Natural killer cell (primary cell): ENCODE measurements at regions not wholly inside any gene's neighbourhood (a gene's known extent, or its start where the extent isn't known, plus 50 kb on each side); places are given as distances from the start of the nearest gene placed in this dataset.

ENCODE experiments used
- ATAC-seq, 3 donors: fragments of 150-1000 bp in 2 of 3; fragments of 200-7000 bp in 1 of 3; cut with Tn5 transposase; 1 replicate in 1 of 3; 2 replicates in 2 of 3; pipeline ENCODE4 v1.10.0; 2021; ENCODE audit warnings: mild to moderate bottlenecking in 2 of 3, moderate library complexity in 2 of 3
- DNase-seq, 2 donors: peaks; one replicate each; pipeline versions ENCODE4 v3.0.0 to v3.0.0-alpha.2; 2013 to 2021; ENCODE audit warnings: mixed read lengths in 1 of 2
- H3K27ac ChIP-seq: one replicate; pipeline ENCODE4 v1.5.1; 2013; ENCODE audit warnings: mild to moderate bottlenecking, low read length
- H3K27me3 ChIP-seq: one replicate; pipeline ENCODE4 v1.6.1; 2013; ENCODE audit warnings: low read length; ENCODE audit not compliant: control insufficient read depth, insufficient read depth
- H3K36me3 ChIP-seq: one replicate; pipeline ENCODE4 v1.6.1; 2013; ENCODE audit warnings: low read length; ENCODE audit not compliant: control insufficient read depth, insufficient read depth
- H3K4me1 ChIP-seq: one replicate; pipeline ENCODE4 v1.6.1; 2013; ENCODE audit warnings: low read length; ENCODE audit not compliant: control insufficient read depth, insufficient read depth
- H3K4me3 ChIP-seq: one replicate; pipeline ENCODE4 v1.5.1; 2013; ENCODE audit warnings: low read length
- H3K9me3 ChIP-seq: one replicate; pipeline ENCODE4 v1.6.1; 2013; ENCODE audit warnings: low read length; ENCODE audit not compliant: control insufficient read depth, insufficient read depth
- H3K27ac Mint-ChIP-seq, 2 donors: one replicate each; pipeline ENCODE4 v1.8.0; 2022; ENCODE audit warnings: mild to moderate bottlenecking in 2 of 2, mixed read lengths in 2 of 2, moderate library complexity in 1 of 2
- H3K27me3 Mint-ChIP-seq, 2 donors: one replicate each; pipeline ENCODE4 v1.8.0; 2022; ENCODE audit warnings: low read depth in 2 of 2, mixed read lengths in 2 of 2
- H3K36me3 Mint-ChIP-seq: one replicate; pipeline ENCODE4 v1.8.0; 2022; ENCODE audit warnings: mixed read lengths
- H3K4me1 Mint-ChIP-seq, 2 donors: one replicate each; pipeline ENCODE4 v1.8.0; 2022; ENCODE audit warnings: mixed read lengths in 2 of 2
- H3K4me3 Mint-ChIP-seq: one replicate; pipeline ENCODE4 v1.8.0; 2022; ENCODE audit warnings: mild to moderate bottlenecking, moderate library complexity, mixed read lengths
- H3K9me3 Mint-ChIP-seq, 2 donors: one replicate each; pipeline ENCODE4 v1.8.0; 2022; ENCODE audit warnings: mixed read lengths in 2 of 2
- WGBS: methylation state at CpG from one replicate; pipeline ENCODE4 v1.1.7; 2013; ENCODE audit warnings: missing lambda C conversion rate; ENCODE audit not compliant: insufficient coverage; 5-methylcytosine and 5-hydroxymethylcytosine counted together
- intact Hi-C: fragments of 100-400 bp; cut with micrococcal nuclease; formaldehyde crosslinking; loops from one replicate; pipeline ENCODE4 v1.14.2; 2022
- TF ChIP-seq, protein P1 (sequence below): fragments of 200-600 bp; IDR thresholded peaks from one replicate; pipeline ENCODE4 v1.8.0; 2022; ENCODE audit warnings: antibody characterized with exemption

DNA sequence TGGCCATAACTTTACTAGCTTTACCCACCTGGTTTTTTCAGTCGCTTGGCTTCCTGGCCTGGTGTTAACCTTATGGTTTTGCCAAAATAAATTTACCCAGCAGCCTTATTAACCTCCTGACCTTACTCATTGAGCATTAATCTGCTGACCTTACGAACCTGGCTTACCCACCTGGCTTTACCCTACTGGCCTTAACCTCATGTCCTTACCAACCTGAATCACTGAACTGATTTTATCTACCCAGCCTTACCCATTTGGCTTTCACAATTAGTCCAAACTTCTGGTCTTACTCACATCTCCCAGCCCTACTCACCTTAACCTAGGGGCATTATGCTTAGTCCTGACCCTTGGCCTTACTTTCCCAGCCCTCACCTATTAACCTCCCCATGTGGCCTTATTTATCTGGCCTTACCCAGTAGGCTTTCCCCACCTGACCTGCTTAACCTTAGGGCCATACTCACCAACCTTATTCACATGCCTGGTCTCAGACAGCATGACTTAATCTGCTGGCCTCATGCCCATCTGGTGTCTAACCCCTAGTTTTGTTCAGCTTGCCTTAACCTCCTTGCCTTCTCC lies 93.4 kb downstream of the IL12A start:
- peaks cover 0 to 5% of the 10 kb centered on the region in 2 donors for H3K9me3 Mint-ChIP-seq
- no peak overlapping the region for H3K4me3 Mint-ChIP-seq
- WGBS: 80% methylated on average over 2 of the region's 2 CpGs

DNA sequence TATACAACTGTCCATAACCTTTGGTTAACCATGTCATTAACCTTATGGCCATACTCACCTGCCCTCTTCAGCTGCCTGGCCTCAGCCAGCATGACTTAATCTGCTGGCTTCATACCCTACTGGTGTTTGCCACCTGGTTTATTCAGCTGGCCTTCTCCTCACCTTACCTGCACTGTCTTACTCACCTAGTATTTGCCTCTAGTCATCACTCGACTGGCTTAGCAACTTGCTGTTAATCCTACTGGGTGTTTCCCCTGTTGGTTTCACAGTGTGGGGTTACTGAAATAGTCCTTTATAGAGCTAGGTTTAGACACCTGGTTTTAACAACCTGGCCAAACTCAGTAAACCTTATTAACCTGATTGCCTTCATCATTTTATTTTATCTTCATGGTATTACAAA lies 96.4 kb downstream of the IL12A start:
- intact Hi-C loops: no loop called here
- DNase-seq: no peak
- Histone ChIP-seq H3K9me3 (no peaks in the 10 kb centered on the region), H3K36me3 (no peaks in the 10 kb centered on the region), H3K4me3 (no peak overlapping the region), H3K27me3 (no peaks in the 10 kb centered on the region), H3K27ac (no peak overlapping the region), H3K4me1 (no peaks in the 10 kb centered on the region)
- peaks cover 0 to 16% of the 10 kb centered on the region in 2 donors for H3K9me3 Mint-ChIP-seq
- H3K36me3 Mint-ChIP-seq: no peaks in the 10 kb centered on the region
- H3K4me1 Mint-ChIP-seq: no peaks in the 10 kb centered on the region
- no CpG with 5 or more reads among the region's 1 CpG for WGBS
- TF ChIP-seq, protein P1, sequence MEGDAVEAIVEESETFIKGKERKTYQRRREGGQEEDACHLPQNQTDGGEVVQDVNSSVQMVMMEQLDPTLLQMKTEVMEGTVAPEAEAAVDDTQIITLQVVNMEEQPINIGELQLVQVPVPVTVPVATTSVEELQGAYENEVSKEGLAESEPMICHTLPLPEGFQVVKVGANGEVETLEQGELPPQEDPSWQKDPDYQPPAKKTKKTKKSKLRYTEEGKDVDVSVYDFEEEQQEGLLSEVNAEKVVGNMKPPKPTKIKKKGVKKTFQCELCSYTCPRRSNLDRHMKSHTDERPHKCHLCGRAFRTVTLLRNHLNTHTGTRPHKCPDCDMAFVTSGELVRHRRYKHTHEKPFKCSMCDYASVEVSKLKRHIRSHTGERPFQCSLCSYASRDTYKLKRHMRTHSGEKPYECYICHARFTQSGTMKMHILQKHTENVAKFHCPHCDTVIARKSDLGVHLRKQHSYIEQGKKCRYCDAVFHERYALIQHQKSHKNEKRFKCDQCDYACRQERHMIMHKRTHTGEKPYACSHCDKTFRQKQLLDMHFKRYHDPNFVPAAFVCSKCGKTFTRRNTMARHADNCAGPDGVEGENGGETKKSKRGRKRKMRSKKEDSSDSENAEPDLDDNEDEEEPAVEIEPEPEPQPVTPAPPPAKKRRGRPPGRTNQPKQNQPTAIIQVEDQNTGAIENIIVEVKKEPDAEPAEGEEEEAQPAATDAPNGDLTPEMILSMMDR: no peak
- H3K27me3 Mint-ChIP-seq: no peaks in the 10 kb centered on the region
- H3K27ac Mint-ChIP-seq: no peak overlapping the region
- ATAC-seq: no peak
- H3K4me3 Mint-ChIP-seq: no peak overlapping the region

More for the DNA sequence above, 93.4 kb downstream of the IL12A start:
- Histone ChIP-seq H3K27ac (no peak overlapping the region), H3K36me3 (no peaks in the 10 kb centered on the region), H3K4me3 (no peak overlapping the region), H3K4me1 (no peaks in the 10 kb centered on the region), H3K9me3 (no peaks in the 10 kb centered on the region), H3K27me3 (no peaks in the 10 kb centered on the region)
- H3K4me1 Mint-ChIP-seq: no peaks in the 10 kb centered on the region
- no peak for DNase-seq
- no peak overlapping the region for H3K27ac Mint-ChIP-seq
- no peaks in the 10 kb centered on the region for H3K27me3 Mint-ChIP-seq
- no peak for ATAC-seq
- TF ChIP-seq, protein P1: no peak
- intact Hi-C loops: no loop called here
- no peaks in the 10 kb centered on the region for H3K36me3 Mint-ChIP-seq

DNA sequence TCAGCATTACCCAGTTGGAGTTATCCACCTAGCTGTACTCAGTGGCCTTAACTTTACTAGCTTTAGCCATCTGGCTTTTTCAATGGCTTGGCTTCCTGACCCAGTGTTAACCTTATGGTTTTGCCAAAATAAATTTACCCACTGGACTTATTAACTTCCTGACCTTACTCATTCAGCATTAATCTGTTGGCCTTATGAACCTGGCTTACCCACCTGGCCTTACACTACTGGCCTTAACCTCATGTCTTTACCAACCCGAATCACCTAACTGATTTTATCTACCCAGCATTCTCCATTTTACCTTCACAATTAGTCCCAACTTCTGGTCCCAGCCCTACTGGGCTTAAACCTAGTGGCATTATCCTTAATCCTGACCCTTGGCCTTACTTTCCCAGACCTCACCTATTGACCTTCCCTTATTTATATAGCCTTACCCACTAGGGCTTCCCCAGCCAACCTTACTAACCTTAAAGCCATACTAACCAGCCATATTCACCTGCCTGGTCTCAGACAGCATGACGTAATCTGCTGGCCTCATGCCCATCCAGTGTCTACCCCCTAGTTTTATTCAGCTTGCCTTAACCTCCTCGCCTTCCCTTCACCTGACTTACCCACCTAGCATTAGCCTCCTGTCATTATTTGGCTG lies 100.0 kb downstream of the IL12A start:
- DNase-seq (no peak), ATAC-seq (no peak)
- Mint-ChIP-seq H3K9me3 (peaks cover 0 to 16% of the 10 kb centered on the region in 2 donors), H3K27me3 (no peaks in the 10 kb centered on the region), H3K27ac (no peak overlapping the region), H3K36me3 (no peaks in the 10 kb centered on the region), H3K4me1 (no peaks in the 10 kb centered on the region), H3K4me3 (no peak overlapping the region)
- no peaks in the 10 kb centered on the region for H3K4me1 ChIP-seq
- intact Hi-C loops: no loop called here
- no peaks in the 10 kb centered on the region for H3K9me3 ChIP-seq
- TF ChIP-seq, protein P1: no peak
- WGBS: 97% methylated on average over 3 of the region's 3 CpGs
- no peak overlapping the region for H3K27ac ChIP-seq
- H3K4me3 ChIP-seq: no peak overlapping the region
- no peaks in the 10 kb centered on the region for H3K27me3 ChIP-seq
- H3K36me3 ChIP-seq: no peaks in the 10 kb centered on the region

DNA sequence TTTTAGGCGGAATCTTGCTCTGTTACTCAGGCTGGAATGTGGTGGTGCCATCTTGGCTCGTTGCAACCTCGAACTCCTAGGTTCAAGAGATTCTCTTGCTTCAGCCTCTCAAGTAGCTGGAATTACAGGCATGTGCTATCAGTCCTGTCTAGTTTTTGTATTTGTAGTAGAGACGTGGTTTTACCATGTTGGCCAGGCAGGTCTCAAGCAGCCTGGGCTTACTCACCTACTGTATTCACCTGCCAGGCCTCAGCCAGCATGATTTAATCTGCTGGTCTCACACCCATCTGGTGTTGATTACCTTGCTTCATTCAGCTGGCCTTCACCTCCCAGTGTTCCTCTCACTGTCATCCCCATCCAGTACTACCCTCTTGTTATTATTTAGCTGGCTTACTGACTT lies 102.0 kb downstream of the IL12A start:
- no peaks in the 10 kb centered on the region for H3K36me3 ChIP-seq
- ATAC-seq (no peak), DNase-seq (no peak)
- intact Hi-C loops: no loop called here
- H3K4me3 ChIP-seq: no peak overlapping the region
- TF ChIP-seq, protein P1: no peak
- Mint-ChIP-seq H3K27ac (no peak overlapping the region), H3K27me3 (no peaks in the 10 kb centered on the region), H3K4me3 (no peak overlapping the region), H3K9me3 (peaks cover 0 to 14% of the 10 kb centered on the region in 2 donors), H3K4me1 (no peaks in the 10 kb centered on the region), H3K36me3 (no peaks in the 10 kb centered on the region)
- H3K4me1 ChIP-seq: no peaks in the 10 kb centered on the region
- no peaks in the 10 kb centered on the region for H3K27me3 ChIP-seq
- H3K9me3 ChIP-seq: no peaks in the 10 kb centered on the region
- WGBS: 97% methylated on average over 4 of the region's 4 CpGs
- H3K27ac ChIP-seq: no peak overlapping the region
